Breast epithelium (tissue), 4 donors: ENCODE measurements at regions not wholly inside any gene's neighbourhood (a gene's known extent, or its start where the extent isn't known, plus 50 kb on each side); places are given as distances from the start of the nearest gene placed in this dataset.

ENCODE experiments used
- DNase-seq, 2 donors: peaks; one replicate each; pipeline ENCODE4 v3.0.0-alpha.2; 2019; ENCODE audit warnings: low spot score in 2 of 2
- H3K27ac ChIP-seq, 2 donors: fragments of 200-600 bp; sonication (generic) in 1 of 2; one replicate each; pipeline ENCODE4 v1.5.1; 2016 to 2019; ENCODE audit warnings: mild to moderate bottlenecking in 1 of 2
- H3K27me3 ChIP-seq, 2 donors: fragments of 200-600 bp; sonication (generic) in 1 of 2; one replicate each; pipeline versions ENCODE4 v1.5.1 to v1.6.0; 2017 to 2019; ENCODE audit warnings: control low read depth in 1 of 2, mild to moderate bottlenecking in 1 of 2
- H3K36me3 ChIP-seq: fragments of 200-600 bp; one replicate; pipeline ENCODE4 v1.5.1; 2019
- H3K4me1 ChIP-seq, 2 donors: fragments of 200-600 bp; sonication (generic); one replicate each; pipeline ENCODE4 v1.5.1; 2016 to 2019; ENCODE audit warnings: control low read depth in 1 of 2
- H3K4me3 ChIP-seq, 3 donors: fragments of 200-600 bp; sonication (generic); 1 replicate in 2 of 3; 2 replicates in 1 of 3; pipeline ENCODE4 v1.5.1; 2016 to 2019; ENCODE audit warnings: mild to moderate bottlenecking in 3 of 3, moderate library complexity in 2 of 3
- H3K9me3 ChIP-seq, 2 donors: fragments of 200-600 bp; sonication (generic) in 1 of 2; one replicate each; pipeline ENCODE4 v1.5.1; 2016 to 2019; ENCODE audit warnings: control low read depth in 1 of 2
- CTCF ChIP-seq, 3 donors: fragments of 450-650 bp; IDR thresholded peaks; one replicate each; pipeline ENCODE4 v1.5.1; 2016 to 2017; ENCODE audit warnings: antibody characterized with exemption in 3 of 3, mild to moderate bottlenecking in 3 of 3, moderate library complexity in 3 of 3
- POLR2A ChIP-seq: fragments of 450-650 bp; IDR thresholded peaks from one replicate; pipeline ENCODE4 v1.6.1; 2016; ENCODE audit warnings: antibody characterized with exemption, mild to moderate bottlenecking, moderate library complexity
- POLR2AphosphoS5 ChIP-seq, 3 donors: sonication (generic); formaldehyde crosslinking; IDR thresholded peaks; one replicate each; pipeline ENCODE4 v1.6.1; 2017; ENCODE audit warnings: antibody characterized with exemption in 3 of 3
- intact Hi-C: fragments of 100-400 bp; cut with DNase I; formaldehyde crosslinking; loops from one replicate; pipeline ENCODE4 v1.15.1; 2023; ENCODE audit warnings: low total_unique reads

- Histone ChIP-seq H3K27ac (no peak overlapping the region), H3K4me1 (no peaks in the 10 kb centered on the region), H3K9me3 (no peaks in the 10 kb centered on the region), H3K27me3 (no peaks in the 10 kb centered on the region), H3K4me3 (no peak overlapping the region), H3K36me3 (no peaks in the 10 kb centered on the region)
- no peak for TF ChIP-seq CTCF (IDR thresholded peaks at IDR 0.05)
- TF ChIP-seq POLR2AphosphoS5 (IDR thresholded peaks at IDR 0.05), result no peak
- DNase-seq, result no peak
- intact Hi-C loops, result no loop called here
Observed at GRCh38 chr10:78277314-78278057, 243.8 kb downstream of the RPS24 start.

- H3K27ac ChIP-seq, result no peak overlapping the region
- H3K4me3 ChIP-seq, result no peak overlapping the region
- H3K36me3 ChIP-seq, result no peaks in the 10 kb centered on the region
- DNase-seq, result no peak
- no peaks in the 10 kb centered on the region for H3K27me3 ChIP-seq
- TF ChIP-seq CTCF (IDR thresholded peaks at IDR 0.05), result no peak
- no peak for TF ChIP-seq POLR2A
- no peak for TF ChIP-seq POLR2AphosphoS5 (IDR thresholded peaks at IDR 0.05)
- H3K4me1 ChIP-seq, result no peaks in the 10 kb centered on the region
- H3K9me3 ChIP-seq, result no peaks in the 10 kb centered on the region
- intact Hi-C loops, result no loop called here
Observed at GRCh38 chr10:78278058-78278404, 244.4 kb downstream of the RPS24 start.

GRCh38 chr10:78279756-78280155 is 246.1 kb downstream of the RPS24 start:
- no peak overlapping the region for H3K4me3 ChIP-seq
- intact Hi-C loops, result no loop called here
- H3K27ac ChIP-seq, result no peak overlapping the region
- no peaks in the 10 kb centered on the region for H3K4me1 ChIP-seq
- H3K9me3 ChIP-seq, result no peaks in the 10 kb centered on the region
- H3K36me3 ChIP-seq, result no peaks in the 10 kb centered on the region
- TF ChIP-seq POLR2AphosphoS5 (IDR thresholded peaks at IDR 0.05), result no peak
- no peak for TF ChIP-seq CTCF (IDR thresholded peaks at IDR 0.05)
- TF ChIP-seq POLR2A, result no peak
- no peaks in the 10 kb centered on the region for H3K27me3 ChIP-seq
- DNase-seq, result no peak

GRCh38 chr10:78280604-78281003 is 246.9 kb downstream of the RPS24 start:
- no peaks in the 10 kb centered on the region for H3K9me3 ChIP-seq
- H3K27ac ChIP-seq, result no peak overlapping the region
- no peak for TF ChIP-seq POLR2A
- no peak for TF ChIP-seq POLR2AphosphoS5 (IDR thresholded peaks at IDR 0.05)
- TF ChIP-seq CTCF (IDR thresholded peaks at IDR 0.05), result no peak
- intact Hi-C loops, result no loop called here
- no peaks in the 10 kb centered on the region for H3K4me1 ChIP-seq
- no peaks in the 10 kb centered on the region for H3K36me3 ChIP-seq
- H3K27me3 ChIP-seq, result no peaks in the 10 kb centered on the region
- no peak for DNase-seq
- no peak overlapping the region for H3K4me3 ChIP-seq

GRCh38 chr10:78281627-78282026 is 248.0 kb downstream of the RPS24 start:
- intact Hi-C loops, result loop anchor here (1.0 kb wide), 1 partner anchor 38 kb away; no protein-coding TSS in a partner anchor
- H3K4me1 ChIP-seq, result no peaks in the 10 kb centered on the region
- DNase-seq, result no peak

More at GRCh38 chr10:78281627-78282026, 248.0 kb downstream of the RPS24 start:
- Histone ChIP-seq H3K27me3 (no peaks in the 10 kb centered on the region), H3K4me3 (no peak overlapping the region), H3K27ac (no peak overlapping the region), H3K36me3 (no peaks in the 10 kb centered on the region), H3K9me3 (no peaks in the 10 kb centered on the region)
- no peak for TF ChIP-seq POLR2AphosphoS5 (IDR thresholded peaks at IDR 0.05)
- TF ChIP-seq POLR2A, result no peak
- TF ChIP-seq CTCF (IDR thresholded peaks at IDR 0.05), result no peak
